ENCODE measurements at regions not wholly inside any gene's neighbourhood (a gene's known extent, or its start where the extent isn't known, plus 50 kb on each side); places are given as distances from the start of the nearest gene placed in this dataset.

- DNase-seq (ENCODE audit: extremely low read depth in 1 of 11, low read depth in 9 of 11, low spot score in 4 of 11): no peak
Measured at GRCh38 chr17:13074026-13074425, 56.2 kb upstream of the ELAC2 start.

DNA sequence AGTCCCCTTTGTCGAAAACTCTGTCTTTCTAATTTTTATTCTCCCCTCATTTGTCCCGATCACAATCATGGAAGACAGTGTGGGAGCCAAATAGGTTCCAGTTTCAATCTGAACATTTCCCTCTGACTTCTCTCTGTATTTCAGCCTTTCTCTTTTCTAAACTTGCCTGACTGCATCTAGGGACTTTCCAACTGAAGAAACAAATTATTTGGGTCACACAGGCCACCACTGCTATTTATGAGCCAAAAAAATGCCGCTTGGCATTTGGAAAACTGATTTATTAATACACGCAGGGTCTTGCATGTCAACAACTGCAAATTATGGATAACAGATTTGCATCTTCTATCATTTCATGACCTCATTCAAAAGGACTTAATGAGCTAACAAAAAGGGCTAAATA, 55.2 kb upstream of the ELAC2 start:
- DNase-seq (ENCODE audit: extremely low read depth in 1 of 11, low read depth in 9 of 11, low spot score in 4 of 11): no peak

GRCh38 chr17:13070732-13071131, 52.9 kb upstream of the ELAC2 start:
- DNase-seq (ENCODE audit: extremely low read depth in 1 of 11, low read depth in 9 of 11, low spot score in 4 of 11): no peak

DNA sequence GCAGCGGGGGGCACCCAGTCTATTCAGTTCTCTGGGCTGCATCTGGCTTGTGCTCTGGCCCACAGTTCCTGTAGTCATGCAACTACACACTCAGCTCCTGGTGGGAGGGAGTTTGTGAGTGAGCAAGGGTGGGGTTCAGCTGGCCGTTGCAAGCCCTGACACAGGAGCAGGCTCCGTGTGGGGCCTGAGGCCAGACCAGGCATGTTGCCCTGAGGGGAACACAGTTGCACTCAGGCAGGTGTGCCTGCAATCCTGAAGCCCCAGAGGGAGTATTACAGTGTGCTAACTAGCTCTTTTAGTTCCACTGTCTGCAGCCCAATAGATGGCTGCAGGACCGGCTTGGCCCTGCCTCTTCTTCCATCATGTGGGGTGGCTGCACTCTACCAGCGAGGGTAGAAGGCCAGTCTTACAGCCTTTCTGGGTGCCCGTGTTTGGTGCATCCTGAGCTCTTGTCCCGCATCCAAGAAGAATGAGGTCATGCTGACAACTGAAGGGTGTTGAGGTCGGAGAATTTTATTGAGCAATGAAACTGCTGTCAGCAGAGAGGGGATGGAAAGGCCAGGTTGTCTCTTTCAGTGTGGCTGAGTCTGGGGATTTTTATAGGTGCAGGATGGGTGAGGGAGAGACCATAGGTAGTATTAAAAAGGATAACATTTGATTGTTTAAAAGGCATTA, 49.9 kb upstream of the ELAC2 start:
- DNase-seq (ENCODE audit: extremely low read depth in 1 of 11, low read depth in 9 of 11, low spot score in 4 of 11): no peak

All from renal cortex interstitium (tissue), 11 donors.